HG03520 (cell line): ENCODE measurements at regions not wholly inside any gene's neighbourhood (a gene's known extent, or its start where the extent isn't known, plus 50 kb on each side); places are given as distances from the start of the nearest gene placed in this dataset.

Experiments used
- ATAC-seq: cut with Tn5 transposase; IDR thresholded peaks from one replicate; pipeline ENCODE4 v1.9.1; 2021; ENCODE audit warnings: mild to moderate bottlenecking, moderate library complexity; ENCODE audit not compliant: unreplicated experiment

GRCh38 chr2:64312622-64313397 is 141.2 kb upstream of the LGALSL start:
- no peak for ATAC-seq

GRCh38 chr2:64313398-64313723 is 140.6 kb upstream of the LGALSL start:
- ATAC-seq = no peak

GRCh38 chr2:64315291-64315960 is 138.5 kb upstream of the LGALSL start:
- ATAC-seq = no peak

- ATAC-seq = no peak
Measured at GRCh38 chr2:64317707-64318475, 136.1 kb upstream of the LGALSL start.

- ATAC-seq = no peak
Measured at GRCh38 chr2:64318476-64318748, 135.6 kb upstream of the LGALSL start.

GRCh38 chr2:64319896-64320295 is 134.1 kb upstream of the LGALSL start:
- ATAC-seq = no peak

- no peak for ATAC-seq
Measured at GRCh38 chr2:64322433-64322832, 131.5 kb upstream of the LGALSL start.

- no peak for ATAC-seq
Measured at GRCh38 chr2:64323197-64323596, 130.8 kb upstream of the LGALSL start.

- no peak for ATAC-seq
Measured at GRCh38 chr2:64324746-64325410, 129.1 kb upstream of the LGALSL start.

- no peak for ATAC-seq
Measured at GRCh38 chr2:64325477-64325851, 128.5 kb upstream of the LGALSL start.

GRCh38 chr2:64325852-64326577 is 127.9 kb upstream of the LGALSL start:
- ATAC-seq = peak; percentile 83

- ATAC-seq = no peak
Measured at GRCh38 chr2:64326578-64327050, 127.3 kb upstream of the LGALSL start.

GRCh38 chr2:64327129-64327509 is 126.8 kb upstream of the LGALSL start:
- ATAC-seq = no peak

GRCh38 chr2:64327510-64328414 is 126.2 kb upstream of the LGALSL start:
- no peak for ATAC-seq

GRCh38 chr2:64328415-64328722 is 125.6 kb upstream of the LGALSL start:
- no peak for ATAC-seq

GRCh38 chr2:64328756-64329155 is 125.2 kb upstream of the LGALSL start:
- no peak for ATAC-seq

- ATAC-seq = no peak
Measured at GRCh38 chr2:64329848-64330247, 124.1 kb upstream of the LGALSL start.

- ATAC-seq = no peak
Measured at GRCh38 chr2:64330281-64331113, 123.5 kb upstream of the LGALSL start.

- no peak for ATAC-seq
Measured at GRCh38 chr2:64331114-64331645, 122.8 kb upstream of the LGALSL start.
